PFSK-1 (cell line): ENCODE measurements at regions not wholly inside any gene's neighbourhood (a gene's known extent, or its start where the extent isn't known, plus 50 kb on each side); places are given as distances from the start of the nearest gene placed in this dataset.

Source experiments
- FOXP2 ChIP-seq: optimal IDR thresholded peaks from 2 replicates; pipeline ENCODE3; 2011; ENCODE audit warnings: borderline replicate concordance, control low read depth, inconsistent platforms; ENCODE audit not compliant: insufficient read depth; ENCODE audit errors: extremely low read length, extremely low read depth
- POLR2AphosphoS5 ChIP-seq: IDR thresholded peaks from 2 replicates; pipeline ENCODE4 v1.6.1; 2012; ENCODE audit warnings: low read depth, mild to moderate bottlenecking, control low read depth, low read length, moderate library complexity
- SIN3A ChIP-seq: IDR thresholded peaks from 2 replicates; pipeline ENCODE4 v1.6.1; 2012; ENCODE audit warnings: mild to moderate bottlenecking, low read length, moderate library complexity, borderline replicate concordance; ENCODE audit not compliant: insufficient read depth
- TAF1 ChIP-seq: IDR thresholded peaks from 2 replicates; pipeline ENCODE4 v1.6.1; 2012; ENCODE audit warnings: low read length, control low read depth, borderline replicate concordance; ENCODE audit not compliant: insufficient read depth
- TF ChIP-seq, protein P1 (sequence below), 2 experiments: IDR thresholded peaks; 2 replicates each; pipeline versions ENCODE4 v1.6.1 to v1.8.0; 2011 to 2012; ENCODE audit warnings: low read depth in 2 of 2, low read length in 2 of 2, control low read depth in 1 of 2, inconsistent platforms in 1 of 2, mild to moderate bottlenecking in 1 of 2, moderate library complexity in 1 of 2; ENCODE audit not compliant: insufficient read depth in 1 of 2

DNA sequence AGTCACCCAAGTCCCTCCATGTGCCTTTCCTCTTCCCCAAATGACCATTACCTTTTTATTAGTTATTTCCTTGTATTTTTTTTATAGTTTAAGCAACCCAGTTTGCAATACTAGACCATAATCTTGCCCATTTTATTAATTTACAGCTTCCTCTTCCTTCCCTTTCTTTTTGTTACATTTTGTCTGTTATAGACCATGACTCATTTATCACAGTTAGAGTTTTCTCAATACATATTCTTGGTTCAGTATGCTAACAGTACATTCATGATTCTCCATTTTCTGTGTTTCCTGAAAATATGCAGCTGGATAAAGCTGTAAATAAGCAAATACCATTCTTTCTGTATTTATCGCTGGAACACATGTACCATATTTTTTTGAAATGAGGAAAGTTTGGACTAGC is 376.7 kb upstream of the RAG2 start:
- TF ChIP-seq POLR2AphosphoS5 (no peak), SIN3A (no peak), FOXP2 (no peak), TAF1 (no peak)
- TF ChIP-seq, protein P1, sequence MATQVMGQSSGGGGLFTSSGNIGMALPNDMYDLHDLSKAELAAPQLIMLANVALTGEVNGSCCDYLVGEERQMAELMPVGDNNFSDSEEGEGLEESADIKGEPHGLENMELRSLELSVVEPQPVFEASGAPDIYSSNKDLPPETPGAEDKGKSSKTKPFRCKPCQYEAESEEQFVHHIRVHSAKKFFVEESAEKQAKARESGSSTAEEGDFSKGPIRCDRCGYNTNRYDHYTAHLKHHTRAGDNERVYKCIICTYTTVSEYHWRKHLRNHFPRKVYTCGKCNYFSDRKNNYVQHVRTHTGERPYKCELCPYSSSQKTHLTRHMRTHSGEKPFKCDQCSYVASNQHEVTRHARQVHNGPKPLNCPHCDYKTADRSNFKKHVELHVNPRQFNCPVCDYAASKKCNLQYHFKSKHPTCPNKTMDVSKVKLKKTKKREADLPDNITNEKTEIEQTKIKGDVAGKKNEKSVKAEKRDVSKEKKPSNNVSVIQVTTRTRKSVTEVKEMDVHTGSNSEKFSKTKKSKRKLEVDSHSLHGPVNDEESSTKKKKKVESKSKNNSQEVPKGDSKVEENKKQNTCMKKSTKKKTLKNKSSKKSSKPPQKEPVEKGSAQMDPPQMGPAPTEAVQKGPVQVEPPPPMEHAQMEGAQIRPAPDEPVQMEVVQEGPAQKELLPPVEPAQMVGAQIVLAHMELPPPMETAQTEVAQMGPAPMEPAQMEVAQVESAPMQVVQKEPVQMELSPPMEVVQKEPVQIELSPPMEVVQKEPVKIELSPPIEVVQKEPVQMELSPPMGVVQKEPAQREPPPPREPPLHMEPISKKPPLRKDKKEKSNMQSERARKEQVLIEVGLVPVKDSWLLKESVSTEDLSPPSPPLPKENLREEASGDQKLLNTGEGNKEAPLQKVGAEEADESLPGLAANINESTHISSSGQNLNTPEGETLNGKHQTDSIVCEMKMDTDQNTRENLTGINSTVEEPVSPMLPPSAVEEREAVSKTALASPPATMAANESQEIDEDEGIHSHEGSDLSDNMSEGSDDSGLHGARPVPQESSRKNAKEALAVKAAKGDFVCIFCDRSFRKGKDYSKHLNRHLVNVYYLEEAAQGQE (IDR thresholded peaks at IDR 0.05; ENCODE audit: insufficient read depth in 1 of 2, low read depth in 2 of 2, low read length in 2 of 2) = no peak

DNA sequence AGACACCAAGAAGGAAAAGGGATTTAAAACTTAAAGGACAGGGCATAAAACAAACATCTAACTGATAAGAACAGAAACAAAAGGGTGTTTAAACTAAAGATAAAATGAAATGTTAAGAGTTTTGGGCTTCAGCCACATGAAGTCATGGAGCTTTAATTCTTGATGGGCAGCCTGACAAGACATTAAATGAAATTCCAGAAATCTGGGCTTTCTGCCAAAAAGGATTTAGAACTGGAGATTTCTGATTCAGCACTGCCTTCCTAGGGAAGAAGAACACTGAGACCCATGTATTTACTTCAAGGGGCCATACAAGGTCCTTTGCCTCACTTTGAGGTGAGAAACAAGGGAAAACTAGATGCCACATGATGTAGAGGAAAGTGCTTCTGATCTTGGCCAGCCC is 355.9 kb upstream of the RAG2 start:
- TF ChIP-seq POLR2AphosphoS5 (no peak), TAF1 (no peak), SIN3A (no peak), FOXP2 (no peak)
- TF ChIP-seq, protein P1 (IDR thresholded peaks at IDR 0.05; ENCODE audit: insufficient read depth in 1 of 2, low read depth in 2 of 2, low read length in 2 of 2) = no peak

DNA sequence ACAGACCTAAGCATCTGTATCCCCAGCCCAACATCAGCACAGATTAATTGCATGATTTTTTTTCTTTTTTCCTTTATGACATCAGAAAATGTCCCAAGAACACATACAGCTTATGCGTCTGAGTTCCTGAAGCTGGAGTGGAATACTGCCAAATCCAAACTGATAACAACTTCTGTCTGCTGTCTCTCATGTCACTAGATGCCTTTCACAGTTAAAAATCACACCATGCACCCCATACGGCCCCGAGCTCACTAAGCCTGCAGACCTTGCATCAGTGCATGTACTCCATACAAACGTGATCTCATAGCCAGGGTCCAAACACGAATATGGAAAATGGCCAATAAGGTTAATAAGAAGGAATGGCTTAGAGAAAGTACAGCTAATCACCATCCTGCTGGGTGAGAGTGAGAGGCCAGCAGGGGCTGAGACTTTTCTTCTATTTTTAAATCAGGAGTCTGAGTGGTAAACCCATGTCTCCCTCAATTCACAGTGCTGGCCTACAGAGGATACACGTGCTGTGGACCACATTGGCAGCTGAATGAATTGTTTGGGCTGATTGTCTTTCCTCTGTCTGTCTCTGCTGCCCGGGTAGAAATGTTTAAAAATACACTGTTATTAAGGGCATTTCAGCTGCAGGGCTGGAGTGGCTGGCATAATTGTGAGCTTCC is 350.6 kb upstream of the RAG2 start:
- TF ChIP-seq TAF1 (peak; percentile 30; the same call in 1 of the 2 replicates), POLR2AphosphoS5 (peak; percentile 54), SIN3A (peak; percentile 34; the same call in 1 of the 2 replicates), FOXP2 (no peak)

DNA sequence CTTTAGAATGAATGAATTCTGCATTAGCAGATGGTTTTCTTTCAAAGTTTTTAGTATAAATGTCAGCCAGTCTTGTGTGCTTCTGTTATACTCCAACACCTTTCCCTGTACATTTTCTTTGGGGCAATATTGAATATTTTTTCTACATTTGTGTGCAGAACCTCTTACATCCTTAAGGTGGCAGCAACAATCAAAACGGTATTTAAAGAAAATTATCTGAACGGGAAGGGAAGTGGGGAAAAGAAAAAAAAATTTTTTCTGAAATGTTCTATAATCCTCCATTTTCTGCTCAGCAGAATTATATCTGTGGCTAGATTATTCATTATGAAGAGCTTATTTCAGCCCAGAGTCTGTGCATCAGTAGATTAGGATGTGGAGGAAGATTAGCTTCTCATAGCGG is 347.3 kb upstream of the RAG2 start:
- TF ChIP-seq POLR2AphosphoS5 (no peak), TAF1 (no peak), FOXP2 (no peak), SIN3A (no peak)
- TF ChIP-seq, protein P1 (IDR thresholded peaks at IDR 0.05; ENCODE audit: insufficient read depth in 1 of 2, low read depth in 2 of 2, low read length in 2 of 2) = no peak

DNA sequence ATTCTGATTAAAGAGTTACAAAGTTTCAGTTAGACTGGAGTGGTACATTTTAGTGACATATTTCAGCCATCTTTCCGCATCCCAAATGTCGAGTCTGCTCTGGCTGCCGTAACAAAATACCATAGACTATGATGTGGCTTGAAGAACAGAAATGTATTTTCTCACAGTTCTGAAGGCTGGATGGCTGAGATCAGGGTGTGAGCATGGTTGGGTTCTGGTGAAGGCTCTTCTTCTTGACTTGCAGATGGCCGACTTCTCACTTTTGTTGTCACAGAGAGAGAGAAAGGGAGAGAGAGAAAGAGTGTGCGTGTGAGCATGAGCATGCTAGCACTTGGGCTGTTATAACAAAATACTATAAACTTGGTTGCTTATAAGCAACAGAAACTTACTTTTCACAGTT is 335.4 kb upstream of the RAG2 start:
- TF ChIP-seq, protein P1 (IDR thresholded peaks at IDR 0.05; ENCODE audit: insufficient read depth in 1 of 2, low read depth in 2 of 2, low read length in 2 of 2) = no peak
- TF ChIP-seq TAF1 (no peak), SIN3A (no peak), FOXP2 (no peak), POLR2AphosphoS5 (no peak)

DNA sequence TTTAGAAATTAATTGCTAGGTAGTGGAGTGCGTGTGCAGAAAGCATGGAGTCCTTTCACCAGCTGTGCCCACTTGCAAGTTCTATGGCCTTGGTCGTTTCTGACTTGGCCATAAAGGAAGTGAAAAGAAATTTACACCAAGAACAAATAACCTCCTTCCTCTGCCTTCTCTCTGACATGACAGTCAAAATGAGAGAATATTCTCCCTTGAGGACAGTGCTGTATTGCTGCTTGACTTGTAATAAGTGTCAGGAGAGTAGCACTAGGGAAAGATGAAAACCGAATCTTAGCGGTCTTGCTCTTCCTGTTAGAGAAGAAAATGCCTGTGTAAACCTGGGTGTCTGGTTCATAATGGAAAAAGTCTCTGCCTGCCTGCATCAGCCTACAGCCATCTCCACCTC is 333.1 kb upstream of the RAG2 start:
- TF ChIP-seq FOXP2 (no peak), POLR2AphosphoS5 (no peak), TAF1 (no peak), SIN3A (no peak)
- TF ChIP-seq, protein P1 (IDR thresholded peaks at IDR 0.05; ENCODE audit: insufficient read depth in 1 of 2, low read depth in 2 of 2, low read length in 2 of 2) = no peak
